Psoas muscle (tissue), 7 donors: ENCODE measurements at regions not wholly inside any gene's neighbourhood (a gene's known extent, or its start where the extent isn't known, plus 50 kb on each side); places are given as distances from the start of the nearest gene placed in this dataset.

Experiments
- ATAC-seq, 4 donors: fragments of 200-7000 bp; cut with Tn5 transposase; one replicate each; pipeline ENCODE4 v1.9.1; 2020; ENCODE audit warnings: moderate library complexity in 3 of 4, mild to moderate bottlenecking in 2 of 4
- DNase-seq, 2 donors: peaks; one replicate each; pipeline ENCODE4 v3.0.0-alpha.2; 2020
- H3K27ac ChIP-seq: fragments of 200-600 bp; one replicate; pipeline ENCODE4 v1.8.0; 2022
- H3K27me3 ChIP-seq, 3 donors: fragments of 200-600 bp in 1 of 3; one replicate each; pipeline versions ENCODE4 v1.6.1 to v1.8.0; 2013 to 2022; ENCODE audit warnings: low read length in 2 of 3, mild to moderate bottlenecking in 2 of 3, moderate library complexity in 1 of 3; ENCODE audit not compliant: insufficient read depth in 3 of 3
- H3K36me3 ChIP-seq, 2 donors: fragments of 200-600 bp in 1 of 2; one replicate each; pipeline versions ENCODE4 v1.6.1 to v1.8.0; 2013 to 2022; ENCODE audit warnings: low read depth in 1 of 2, mild to moderate bottlenecking in 1 of 2, moderate library complexity in 1 of 2; ENCODE audit not compliant: insufficient read depth in 1 of 2
- H3K4me1 ChIP-seq: fragments of 200-600 bp; one replicate; pipeline ENCODE4 v1.8.0; 2022
- H3K4me3 ChIP-seq: fragments of 200-600 bp; one replicate; pipeline ENCODE4 v1.8.0; 2022; ENCODE audit warnings: mild to moderate bottlenecking
- H3K9me3 ChIP-seq: fragments of 200-600 bp; one replicate; pipeline ENCODE4 v1.8.0; 2022
- CTCF ChIP-seq: fragments of 200-600 bp; IDR thresholded peaks from one replicate; pipeline ENCODE4 v1.8.0; 2022; ENCODE audit warnings: antibody characterized with exemption
- WGBS, 3 donors: extraction: QIAGEN DNeasy Blood & Tissue Kit; methylation state at CpG; one replicate each; pipeline versions ENCODE4 v1.1.6 to v1.1.7; 2013; 5-methylcytosine and 5-hydroxymethylcytosine counted together
- intact Hi-C, 2 donors: fragments of 100-400 bp; cut with DNase I; formaldehyde crosslinking; loops; one replicate each; pipeline versions ENCODE4 v1.11.0 to v1.14.2; 2022
- donor health status: healthy with polysubstance abuse.
- donor health status: DM: no; HTN: no; CAD: no; lungs with moderate emphysema.
- donor health status: Bipolar disorder and iron deficiency.
- donor health status: healthy.
- donor health status: DM: yes; HTN: yes; CAD: no.
- donor health status: DM: no; HTN: no; CAD: no.
- donor health status: DM: yes; HTN: yes; CAD: no.

GRCh38 chr6:101195588-101195987, 197.9 kb upstream of the GRIK2 start:
- intact Hi-C loops: no loop called here
- TF ChIP-seq CTCF: no peak
- peaks cover 3% of the 10 kb centered on the region for H3K9me3 ChIP-seq
- no peak overlapping the region for H3K4me3 ChIP-seq
- H3K27ac ChIP-seq: no peak overlapping the region
- no peaks in the 10 kb centered on the region for H3K27me3 ChIP-seq
- ATAC-seq (no peak), DNase-seq (no peak)
- no peaks in the 10 kb centered on the region for H3K4me1 ChIP-seq
- no peaks in the 10 kb centered on the region for H3K36me3 ChIP-seq

GRCh38 chr6:101199441-101199840, 194.1 kb upstream of the GRIK2 start:
- Histone ChIP-seq H3K27me3 (no peaks in the 10 kb centered on the region), H3K36me3 (no peaks in the 10 kb centered on the region), H3K9me3 (no peaks in the 10 kb centered on the region), H3K4me3 (no peak overlapping the region), H3K4me1 (no peaks in the 10 kb centered on the region), H3K27ac (no peak overlapping the region)
- intact Hi-C loops: no loop called here
- no peak for TF ChIP-seq CTCF
- ATAC-seq (no peak), DNase-seq (no peak)

- intact Hi-C loops: no loop called here
These were observed 190.6 kb upstream of the GRIK2 start for GRCh38 chr6:101202867-101203374.

GRCh38 chr6:101203664-101204063, 189.8 kb upstream of the GRIK2 start:
- no peak for ATAC-seq
- intact Hi-C loops: no loop called here
- Histone ChIP-seq H3K27ac (no peak overlapping the region), H3K27me3 (no peaks in the 10 kb centered on the region), H3K4me1 (no peaks in the 10 kb centered on the region), H3K9me3 (no peaks in the 10 kb centered on the region), H3K4me3 (no peak overlapping the region), H3K36me3 (no peaks in the 10 kb centered on the region)
- TF ChIP-seq CTCF: no peak
- DNase-seq: no peak
- whole genome bisulfite sequencing, 3 donors: 54 to 64% (median 62%) methylated on average over 2 of the region's 2 CpGs

More at GRCh38 chr6:101202867-101203374, 190.6 kb upstream of the GRIK2 start:
- DNase-seq (no peak), ATAC-seq (no peak)
- no peaks in the 10 kb centered on the region for H3K27me3 ChIP-seq
- no peak overlapping the region for H3K27ac ChIP-seq
- no peaks in the 10 kb centered on the region for H3K36me3 ChIP-seq
- TF ChIP-seq CTCF: no peak
- H3K9me3 ChIP-seq: no peaks in the 10 kb centered on the region
- H3K4me3 ChIP-seq: no peak overlapping the region
- H3K4me1 ChIP-seq: no peaks in the 10 kb centered on the region

- no peak for TF ChIP-seq CTCF
- H3K4me1 ChIP-seq: no peaks in the 10 kb centered on the region
- 36 to 44% (median 37%) methylated on average over 4 of the region's 4 CpGs for whole genome bisulfite sequencing, 3 donors
- H3K27me3 ChIP-seq: no peaks in the 10 kb centered on the region
- H3K9me3 ChIP-seq: no peaks in the 10 kb centered on the region
- ATAC-seq: no peak
- intact Hi-C loops: no loop called here
- no peak overlapping the region for H3K4me3 ChIP-seq
- H3K27ac ChIP-seq: no peak overlapping the region
- no peaks in the 10 kb centered on the region for H3K36me3 ChIP-seq
- no peak for DNase-seq
These were observed 185.4 kb upstream of the GRIK2 start for GRCh38 chr6:101208152-101208551.
